ELR (cell line): ENCODE measurements at regions not wholly inside any gene's neighbourhood (a gene's known extent, or its start where the extent isn't known, plus 50 kb on each side); places are given as distances from the start of the nearest gene placed in this dataset.
A peak's percentile ranks its signal among the peaks of the same experiment; 100 is the strongest.
"Not testable (repeated sequence)": the region's sequence is repeated elsewhere in the genome, so short reads cannot be mapped to it uniquely, and the experiment has no call there.

Experiments used
- DNase-seq: peaks from one replicate; pipeline ENCODE4 v3.0.0-alpha.2; 2015; ENCODE audit warnings: low read depth

DNA sequence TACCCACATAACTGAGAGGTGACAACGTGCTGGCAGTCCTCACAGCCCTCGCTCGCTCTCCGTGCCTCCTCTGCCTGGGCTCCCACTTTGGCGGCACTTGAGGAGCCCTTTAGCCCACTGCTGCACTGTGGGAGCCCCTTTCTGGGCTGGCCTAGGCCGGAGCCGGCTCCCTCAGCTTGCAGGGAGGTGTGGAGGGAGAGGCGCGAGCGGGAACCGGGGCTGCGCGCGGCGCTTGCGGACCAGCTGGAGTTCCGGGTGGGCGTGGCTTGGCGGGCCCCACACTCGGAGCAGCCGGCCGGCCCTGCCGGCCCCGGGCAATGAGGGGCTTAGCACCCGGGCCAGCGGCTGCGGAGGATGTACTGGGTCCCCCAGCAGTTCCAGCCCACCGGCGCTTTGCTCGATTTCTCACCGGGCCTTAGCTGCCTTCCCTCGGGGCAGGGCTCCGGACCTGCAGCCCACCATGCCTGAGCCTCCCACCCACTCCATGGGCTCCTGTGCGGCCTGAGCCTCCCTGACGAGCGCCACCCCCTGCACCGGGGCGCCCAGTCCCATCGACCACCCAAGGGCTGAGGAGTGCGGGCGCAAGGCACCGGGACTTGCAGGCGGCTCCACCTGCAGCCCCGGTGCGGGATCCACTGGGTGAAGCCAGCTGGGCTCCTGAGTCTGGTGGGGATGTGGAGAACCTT, 630.1 kb upstream of the NXPH2 start:
- DNase-seq, result not testable (repeated sequence)

DNA sequence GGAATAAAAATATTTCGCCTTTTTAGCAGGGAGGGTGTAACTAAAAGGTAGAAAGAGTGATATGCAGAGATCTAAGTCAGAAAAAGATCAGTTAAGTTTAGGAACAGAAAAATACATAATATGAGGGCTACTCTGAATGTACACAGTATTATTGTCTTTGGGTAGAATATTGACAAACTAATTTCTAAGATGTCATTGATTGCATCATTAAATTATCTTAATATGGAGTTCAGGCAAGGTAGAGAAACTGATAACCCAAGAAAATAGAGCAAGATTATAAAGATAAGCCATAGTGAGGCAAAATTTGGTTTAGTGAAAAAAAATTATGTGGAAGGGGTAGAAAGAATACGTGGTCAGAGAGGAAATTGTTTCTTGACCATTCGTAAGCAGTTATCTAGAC, 629.0 kb upstream of the NXPH2 start:
- DNase-seq, result no peak

DNA sequence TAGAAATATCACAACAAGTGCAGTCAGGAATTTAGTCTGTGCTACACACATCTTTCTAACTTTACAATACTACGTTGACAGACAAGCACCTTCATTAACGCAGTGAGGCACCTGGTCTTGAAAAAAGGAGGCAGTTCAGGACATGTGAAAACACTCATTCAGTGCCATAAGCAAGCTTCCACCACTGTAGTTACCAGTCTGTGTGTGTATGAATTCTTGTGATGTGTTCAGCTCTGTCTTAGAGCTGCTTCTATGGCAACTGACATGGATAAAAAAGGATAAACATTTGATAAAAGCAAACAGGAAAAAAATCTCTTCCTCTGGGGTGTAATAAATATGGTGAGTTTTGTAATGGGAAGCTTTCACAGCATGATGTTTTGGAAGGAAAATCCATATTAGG, 623.8 kb upstream of the NXPH2 start:
- no peak for DNase-seq

DNA sequence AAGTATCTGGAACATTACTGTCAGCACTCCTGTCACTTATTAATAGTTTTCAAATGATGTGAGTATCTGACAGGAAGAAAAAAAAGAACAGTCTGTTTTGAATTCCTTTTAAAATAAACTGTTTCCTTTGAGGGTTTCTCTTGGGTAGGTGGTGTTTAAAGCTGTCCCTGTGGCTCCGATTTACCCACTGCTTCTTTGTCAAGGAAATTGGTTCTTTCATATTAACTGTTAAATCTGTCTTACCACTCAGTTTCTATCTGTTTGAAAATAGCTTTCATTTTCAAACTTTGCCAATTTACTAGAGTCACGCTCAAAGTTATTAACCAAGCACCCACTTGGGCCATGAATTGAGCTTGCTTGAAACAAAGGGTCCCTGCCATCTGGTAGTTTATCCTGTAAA, 614.6 kb upstream of the NXPH2 start:
- DNase-seq, result no peak

- no peak for DNase-seq
Measured at GRCh38 chr2:139389391-139389790, 609.2 kb upstream of the NXPH2 start.

DNA sequence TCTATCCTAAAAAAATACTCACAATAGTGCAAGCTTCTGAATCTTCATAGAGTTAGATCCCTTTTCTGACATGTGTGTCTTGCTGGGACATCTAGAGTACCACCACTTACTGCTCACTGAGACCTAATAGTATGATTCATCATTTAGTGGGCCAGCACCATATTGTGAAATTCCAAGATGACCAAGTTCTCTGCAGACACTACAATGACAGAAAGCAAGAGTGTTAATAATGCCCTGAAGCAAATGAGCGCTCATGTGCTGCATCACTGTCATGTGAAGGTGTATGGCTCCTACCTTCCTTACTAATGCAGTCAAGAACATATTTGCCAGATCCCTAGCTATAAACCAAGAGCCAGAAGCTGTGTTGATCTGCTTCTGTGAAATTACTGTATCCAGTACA, 606.2 kb upstream of the NXPH2 start:
- peak; percentile 30 for DNase-seq

DNA sequence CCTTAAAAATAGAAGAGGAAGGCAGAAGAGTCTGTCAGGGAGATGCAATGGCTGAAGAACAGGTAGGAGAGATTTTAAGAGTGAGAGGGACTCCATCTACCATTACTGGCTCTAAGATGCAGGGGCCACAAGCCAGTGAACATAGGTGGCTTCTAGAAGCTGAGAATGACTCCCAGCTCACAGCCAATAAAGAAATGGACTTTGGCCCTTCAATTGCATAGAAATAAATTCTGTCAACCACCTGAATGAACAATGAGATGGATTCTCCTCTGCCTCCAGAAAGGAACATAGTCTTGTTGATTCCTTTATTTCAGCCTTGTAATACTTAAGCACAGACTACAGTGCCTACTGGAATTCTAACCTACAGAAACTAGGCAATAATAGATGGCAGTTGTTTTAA, 603.3 kb upstream of the NXPH2 start:
- DNase-seq, result no peak

DNA sequence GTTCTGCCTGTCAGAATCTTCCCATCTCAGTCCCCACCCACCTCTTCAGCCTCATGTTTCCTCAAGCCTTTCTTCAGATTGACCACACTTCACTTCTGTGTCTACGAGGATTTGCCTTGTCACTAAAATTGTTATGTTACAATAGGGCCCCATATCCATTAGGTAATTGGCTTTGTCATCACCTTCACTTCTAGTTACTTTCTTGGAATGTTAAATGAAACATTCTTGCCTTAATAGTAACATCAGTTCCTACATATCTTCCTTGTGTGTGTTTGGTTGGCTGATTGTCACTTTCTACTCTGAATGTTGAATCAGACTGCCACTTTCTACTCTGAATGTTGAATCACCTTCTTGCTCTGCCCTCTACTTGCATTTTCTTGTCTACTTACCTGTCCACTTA, 599.9 kb upstream of the NXPH2 start:
- no peak for DNase-seq

GRCh38 chr2:139378373-139378772, 598.2 kb upstream of the NXPH2 start:
- no peak for DNase-seq

GRCh38 chr2:139374296-139374850, 594.2 kb upstream of the NXPH2 start:
- no peak for DNase-seq

GRCh38 chr2:139369423-139370409, 589.5 kb upstream of the NXPH2 start:
- no peak for DNase-seq

DNA sequence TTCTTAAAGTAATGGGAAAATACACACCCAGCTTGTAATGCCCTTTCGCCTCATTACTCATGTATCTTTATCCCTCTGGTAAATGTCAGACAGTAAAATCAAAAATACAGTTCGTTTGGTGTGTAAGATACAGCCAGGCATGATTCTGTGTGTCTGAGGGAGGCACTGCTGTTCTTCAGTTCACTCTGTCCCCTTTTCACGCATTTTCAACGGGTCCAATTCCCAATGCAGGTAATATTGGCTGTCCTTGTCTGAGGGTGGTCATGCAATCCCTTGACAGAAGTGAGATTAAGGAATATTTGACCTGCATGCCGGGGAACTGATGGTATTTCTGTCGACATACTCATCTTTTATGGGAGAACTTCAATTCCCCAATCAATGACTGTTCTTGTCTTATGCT, 587.2 kb upstream of the NXPH2 start:
- no peak for DNase-seq

- no peak for DNase-seq
Measured at GRCh38 chr2:139366681-139367080, 586.5 kb upstream of the NXPH2 start.

GRCh38 chr2:139365189-139365588, 585.0 kb upstream of the NXPH2 start:
- no peak for DNase-seq

- DNase-seq, result no peak
Measured at GRCh38 chr2:139360654-139361053, 580.5 kb upstream of the NXPH2 start.

DNA sequence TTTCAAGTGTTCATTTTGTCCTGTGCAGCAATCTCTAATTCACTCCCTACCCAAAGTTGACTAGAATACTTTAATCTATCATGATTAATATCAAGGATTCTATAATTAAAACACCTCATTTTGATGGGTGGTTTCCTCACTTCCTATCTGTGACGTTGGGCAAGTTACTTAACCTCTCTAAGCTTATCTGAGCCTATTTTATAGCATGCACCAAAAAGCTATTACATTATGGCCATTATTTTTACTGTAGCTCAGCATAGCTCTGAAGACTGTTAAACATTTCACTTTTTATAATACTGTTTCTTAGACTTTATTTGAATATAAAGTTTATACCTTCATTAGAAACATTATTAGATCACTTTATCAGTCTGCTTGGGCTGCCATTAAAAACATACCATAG, 579.6 kb upstream of the NXPH2 start:
- DNase-seq, result no peak

DNA sequence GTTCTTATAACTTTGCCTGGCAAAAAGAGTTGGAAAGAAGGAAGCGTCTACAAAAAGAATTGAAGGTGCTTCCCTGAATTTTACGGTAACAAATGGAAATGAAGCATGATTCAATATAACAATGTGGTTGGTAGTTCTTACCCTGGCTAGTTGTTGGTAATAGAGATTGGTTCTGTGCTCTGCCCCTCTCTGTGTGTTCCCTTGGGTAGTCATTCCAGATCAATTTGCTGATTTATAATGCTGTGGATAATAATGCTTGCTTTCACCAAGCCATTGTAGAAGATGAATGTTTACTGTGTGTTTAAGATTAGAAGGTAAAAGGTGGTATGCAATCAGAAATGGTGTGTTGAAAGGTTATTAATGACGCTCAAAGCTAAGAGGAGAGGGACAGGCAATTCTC, 577.8 kb upstream of the NXPH2 start:
- DNase-seq, result no peak

- no peak for DNase-seq
Measured at GRCh38 chr2:139354518-139354917, 574.3 kb upstream of the NXPH2 start.

DNA sequence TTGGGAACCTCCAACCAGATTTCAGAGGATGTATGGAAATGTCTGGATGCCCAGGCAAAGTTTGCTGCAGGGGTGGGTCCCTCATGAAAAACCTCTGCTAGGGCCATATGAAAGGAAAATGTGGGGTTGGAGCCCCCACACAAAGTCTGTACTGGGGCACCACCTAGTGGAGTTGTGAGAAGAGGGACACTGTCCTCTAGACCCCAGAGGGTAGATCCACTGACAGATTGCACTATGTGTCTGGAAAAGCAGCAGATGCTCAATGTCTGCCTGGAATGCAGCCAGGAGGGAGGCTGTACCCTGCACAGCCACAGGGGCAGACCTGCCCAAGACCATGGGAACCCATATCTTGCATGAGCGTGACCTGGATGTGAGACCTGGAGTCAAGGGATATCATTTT, 573.7 kb upstream of the NXPH2 start:
- no peak for DNase-seq

- DNase-seq, result no peak
Measured at GRCh38 chr2:139317259-139317658, 537.1 kb upstream of the NXPH2 start.

DNA sequence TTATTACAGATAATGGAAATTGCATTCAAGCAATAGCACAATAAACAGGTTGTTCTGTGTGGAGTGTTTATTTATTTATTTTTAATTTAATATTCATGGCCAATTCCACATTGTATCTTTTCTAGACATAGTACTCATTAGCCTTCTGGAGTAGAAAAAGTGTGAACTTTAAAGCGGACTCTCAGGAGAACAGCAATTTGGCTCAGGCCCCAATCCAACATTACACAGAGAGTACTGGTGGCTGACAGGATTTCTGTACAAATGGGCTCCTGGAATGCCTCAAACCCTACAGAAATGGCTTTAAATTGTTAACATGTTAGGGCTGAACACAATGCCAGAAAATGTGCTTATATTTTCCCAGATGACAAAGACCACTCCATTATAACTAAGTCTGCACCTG, 533.9 kb upstream of the NXPH2 start:
- no peak for DNase-seq

- DNase-seq, result peak; percentile 5
Measured at GRCh38 chr2:139296672-139297209, 516.6 kb upstream of the NXPH2 start.
